ENCODE measurements at regions not wholly inside any gene's neighbourhood (a gene's known extent, or its start where the extent isn't known, plus 50 kb on each side); places are given as distances from the start of the nearest gene placed in this dataset.

DNA sequence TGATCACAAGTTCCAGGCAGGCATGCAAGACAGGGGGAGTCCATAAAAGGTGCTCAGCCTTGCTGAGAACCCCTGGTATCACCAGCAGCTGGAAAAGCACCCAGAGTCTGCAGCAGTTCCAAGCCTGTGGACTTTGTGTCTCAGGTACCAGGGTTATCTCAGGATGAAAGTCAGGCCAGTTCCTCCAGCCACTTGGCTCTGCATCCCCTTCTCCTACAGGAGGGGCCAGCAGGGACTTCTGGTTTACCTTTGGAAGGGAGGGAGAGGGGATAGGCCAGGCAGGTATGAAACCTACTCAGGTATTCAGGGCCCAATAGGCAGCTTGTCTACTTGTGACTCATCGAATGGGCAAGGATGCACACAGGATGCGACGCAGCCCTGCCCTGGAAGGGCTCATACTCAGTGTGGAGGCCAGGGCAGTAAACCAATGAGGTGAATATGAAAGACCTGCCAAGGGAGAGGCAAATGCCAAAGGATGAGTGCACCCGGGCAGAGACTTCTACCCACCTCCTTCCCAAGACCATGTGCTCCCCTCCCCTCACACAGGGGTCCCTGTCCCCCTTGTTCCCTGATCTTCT, 148.2 kb downstream of the SLC38A6 start:
- DNase-seq: no peak

DNA sequence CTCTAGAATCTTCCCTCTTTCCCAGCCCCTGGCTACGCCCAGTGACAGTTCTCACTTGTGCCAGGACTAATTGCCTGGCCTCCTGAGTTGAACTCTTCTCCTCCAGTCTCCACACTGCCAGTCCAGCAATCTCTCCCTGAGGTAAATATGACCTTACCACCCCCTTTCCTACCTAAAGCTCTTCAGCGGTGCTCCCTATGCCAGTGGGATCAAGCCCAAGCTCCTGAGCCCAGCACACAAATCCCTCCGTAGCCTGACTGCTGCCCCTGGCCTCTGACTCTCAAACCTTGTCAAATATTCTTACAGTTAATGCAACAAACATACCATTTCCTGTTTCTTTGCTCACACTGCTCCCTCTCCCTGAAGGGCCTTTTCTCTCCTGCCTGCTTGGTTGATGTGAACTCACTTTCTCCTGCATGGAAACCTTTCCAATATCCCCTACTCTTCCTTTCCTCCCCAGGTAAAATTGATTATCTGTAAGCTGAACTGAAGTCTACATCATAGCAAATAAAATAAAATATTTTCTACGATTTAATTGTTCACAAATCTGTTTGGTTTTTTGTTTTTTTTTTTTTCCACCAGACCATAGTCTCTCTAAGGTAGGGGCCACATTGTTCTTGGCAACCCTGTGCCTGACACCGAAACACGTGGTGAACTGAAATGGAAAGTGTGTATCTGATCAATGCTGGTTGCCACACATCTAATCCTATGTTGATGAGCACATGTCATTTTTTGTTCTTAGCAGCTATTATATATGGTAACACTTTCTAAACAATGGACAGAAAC, 147.5 kb downstream of the SLC38A6 start:
- DNase-seq: no peak

DNA sequence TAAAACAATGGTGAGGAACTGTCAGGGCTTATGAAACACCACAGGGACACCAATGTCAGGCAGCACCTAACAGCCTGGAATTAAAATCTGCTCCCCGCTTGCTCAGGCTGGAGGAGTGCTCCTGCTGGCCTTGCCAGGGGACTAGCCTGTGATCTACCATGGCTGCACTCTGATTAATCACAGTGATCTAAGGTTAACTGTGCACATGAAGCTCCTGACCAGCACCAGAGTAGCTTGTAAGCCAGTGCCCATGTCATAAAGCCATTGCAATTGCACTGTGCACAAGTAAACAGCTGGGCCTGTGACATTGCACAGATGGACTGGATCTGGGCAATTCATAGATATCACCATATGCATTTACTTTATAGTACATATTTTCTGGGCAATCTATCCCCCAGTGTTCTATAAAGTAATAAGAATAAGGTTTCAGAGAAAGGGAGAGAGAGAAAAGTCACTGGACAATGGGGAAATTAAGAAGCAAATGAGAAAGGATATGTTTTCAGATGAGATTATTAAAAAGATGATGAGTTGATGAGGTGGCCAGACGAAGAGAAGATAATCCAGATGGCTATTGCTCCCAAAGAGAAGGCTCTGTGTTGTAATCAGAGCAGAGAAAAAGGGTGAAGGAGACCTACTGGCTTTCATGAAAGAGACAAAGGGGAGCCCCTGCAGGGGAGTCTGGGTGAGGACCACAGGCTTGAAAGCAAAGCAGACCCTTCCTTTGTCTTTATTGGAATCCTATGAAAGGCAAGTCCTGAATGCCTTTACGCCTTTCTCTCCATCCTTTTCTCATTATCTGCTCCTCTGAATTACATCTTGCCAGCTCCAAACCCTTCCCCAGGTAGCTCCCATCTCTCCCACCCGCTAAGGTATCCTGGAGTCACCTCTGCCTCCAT, 145.8 kb downstream of the SLC38A6 start:
- no peak for DNase-seq

DNA sequence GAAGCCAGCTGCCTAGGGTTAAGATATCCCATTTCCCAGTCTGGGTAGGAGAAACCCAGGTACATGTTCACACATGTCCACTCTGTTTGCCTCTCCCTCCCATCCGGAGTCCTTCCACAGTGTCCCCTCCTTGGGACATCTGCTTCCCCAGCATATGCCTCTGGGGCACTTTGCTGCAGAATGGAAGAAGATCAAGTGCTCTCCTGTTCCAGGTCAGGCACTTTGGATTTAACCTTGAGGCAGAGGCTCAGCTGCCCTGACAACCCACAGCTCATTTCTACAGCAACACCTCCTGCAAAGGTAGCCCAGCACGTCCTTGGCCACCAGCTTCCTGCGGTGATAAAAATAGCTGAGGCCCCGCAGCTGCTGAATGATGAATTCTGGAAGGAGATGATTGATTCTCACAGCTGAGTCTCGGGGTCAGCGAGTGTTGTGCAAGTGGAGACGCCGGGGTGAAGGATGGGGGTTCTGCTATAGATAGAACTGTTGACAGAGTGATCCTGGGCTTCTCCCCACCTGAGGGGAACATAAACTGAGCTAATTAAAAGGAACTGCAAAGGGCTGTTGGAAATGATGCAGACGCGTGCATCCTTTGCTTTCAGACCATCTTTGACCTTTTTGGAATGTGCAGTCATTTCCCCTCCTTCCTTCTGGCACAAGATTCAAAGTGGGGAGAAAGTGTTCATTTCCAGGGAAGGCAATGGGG, 145.0 kb downstream of the SLC38A6 start:
- DNase-seq: no peak

DNA sequence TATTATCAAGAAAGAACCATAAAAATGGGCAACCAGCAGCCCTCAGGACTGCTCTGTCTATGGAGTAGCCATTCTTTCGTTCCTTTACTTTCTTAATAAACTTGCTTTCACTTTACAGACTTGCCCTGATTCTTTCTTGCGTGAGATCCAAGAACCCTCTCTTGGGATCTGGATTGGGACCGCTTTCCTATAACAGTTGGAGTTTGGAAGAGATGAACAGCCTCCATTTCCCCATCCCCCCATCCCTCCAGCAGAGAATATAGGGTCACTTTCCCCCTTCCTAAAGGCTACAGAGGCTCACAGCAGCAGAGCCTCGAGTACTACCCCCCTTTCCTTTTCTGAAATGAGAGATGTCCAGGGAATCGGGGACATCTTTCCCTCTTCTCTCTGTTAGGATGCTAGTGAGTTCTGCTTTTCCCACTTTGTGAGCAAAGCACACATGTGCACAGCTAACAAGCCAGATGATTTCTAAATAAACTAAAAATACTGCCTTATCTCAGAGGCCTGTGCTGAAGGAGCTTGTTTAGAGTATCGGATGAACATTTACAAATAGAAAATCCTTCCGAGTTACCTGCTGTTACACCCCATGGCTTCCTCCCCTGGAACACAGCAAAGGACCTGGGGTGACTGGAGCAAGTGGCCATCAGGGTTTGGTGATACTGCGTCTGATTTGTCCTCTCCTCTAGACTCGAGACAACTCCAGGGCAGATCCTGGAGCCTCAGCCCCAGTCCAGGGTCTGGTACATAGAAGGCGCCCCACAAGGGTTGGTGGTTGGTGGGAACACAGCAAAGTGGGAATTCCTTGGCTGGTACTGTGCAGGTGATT, 144.2 kb downstream of the SLC38A6 start:
- DNase-seq: no peak

DNA sequence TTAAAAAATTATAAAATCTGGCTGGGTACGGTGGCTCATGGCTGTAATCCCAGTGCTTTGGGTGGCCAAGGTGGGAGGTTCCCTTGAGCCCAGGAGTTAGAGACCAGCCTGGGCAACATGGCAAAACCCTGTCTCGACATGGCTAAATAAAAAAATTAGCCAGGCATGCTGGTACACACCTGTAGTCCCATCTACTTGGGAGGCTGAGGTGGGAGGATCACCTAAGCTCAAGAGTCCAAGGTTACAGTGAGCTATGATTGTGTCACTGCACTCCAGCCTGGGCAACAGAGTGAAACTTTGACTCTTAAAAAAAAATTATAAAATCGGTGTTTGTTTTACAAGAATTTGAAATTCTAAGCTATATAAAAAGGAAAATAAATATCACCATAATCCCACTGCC, 141.8 kb downstream of the SLC38A6 start:
- no peak for DNase-seq

DNA sequence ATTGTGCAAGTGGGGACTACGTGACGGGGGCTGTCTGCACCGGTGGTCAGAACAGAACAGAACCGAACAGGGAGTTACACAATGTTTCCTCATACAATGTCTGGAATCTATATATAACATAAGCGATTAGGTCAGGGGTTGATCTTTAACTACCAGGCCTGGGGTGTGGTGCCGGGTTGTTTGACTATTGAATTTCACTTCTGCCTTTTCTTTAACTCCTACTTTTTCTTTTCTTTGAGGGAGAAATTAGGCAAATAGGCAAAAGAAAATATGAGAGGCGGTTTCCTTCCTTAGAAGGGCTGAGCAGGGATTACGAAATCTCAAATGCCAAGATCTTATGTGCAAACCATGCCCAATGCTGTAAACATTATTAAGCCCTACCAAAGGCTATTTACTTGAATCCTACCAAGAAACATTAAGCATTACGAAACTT, 140.3 kb downstream of the SLC38A6 start:
- DNase-seq: no peak

DNA sequence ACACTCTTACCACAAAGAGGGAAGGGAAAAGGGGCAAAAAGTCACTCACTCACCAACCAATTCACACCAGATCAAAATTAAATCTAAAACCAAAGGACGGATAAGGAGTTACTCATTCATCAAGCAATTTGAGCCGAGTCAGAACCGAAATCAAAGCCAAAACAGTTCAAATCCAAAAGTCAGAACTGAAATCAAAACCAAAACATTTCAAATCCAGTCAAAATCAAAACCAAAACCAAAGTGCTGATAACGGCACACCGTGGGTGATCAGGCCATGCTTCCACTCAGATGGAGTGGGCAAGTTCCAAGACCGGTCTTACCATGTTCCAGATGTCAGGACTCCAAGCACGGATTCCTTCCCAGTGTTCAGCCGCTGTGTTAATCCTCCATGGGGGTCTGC, 139.5 kb downstream of the SLC38A6 start:
- DNase-seq: no peak

DNA sequence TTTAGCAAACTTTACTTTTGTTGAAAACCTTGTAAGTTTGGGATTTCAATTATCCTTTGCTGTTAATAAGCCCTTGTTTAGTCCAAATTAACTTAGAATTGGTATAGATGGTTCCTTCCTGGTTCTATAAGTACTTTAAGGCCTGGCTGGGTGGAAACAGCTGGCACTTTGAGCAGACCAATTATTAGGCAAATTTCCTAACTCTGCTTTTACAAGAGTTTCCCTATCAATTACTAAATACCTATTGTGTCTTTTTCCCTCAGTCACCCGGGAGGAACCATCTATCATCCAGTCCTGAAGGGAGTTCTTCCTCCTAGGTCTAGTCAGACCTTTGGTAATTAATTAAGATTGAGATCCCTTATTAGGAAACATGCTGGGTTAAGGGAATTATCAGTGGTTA, 138.0 kb downstream of the SLC38A6 start:
- no peak for DNase-seq

DNA sequence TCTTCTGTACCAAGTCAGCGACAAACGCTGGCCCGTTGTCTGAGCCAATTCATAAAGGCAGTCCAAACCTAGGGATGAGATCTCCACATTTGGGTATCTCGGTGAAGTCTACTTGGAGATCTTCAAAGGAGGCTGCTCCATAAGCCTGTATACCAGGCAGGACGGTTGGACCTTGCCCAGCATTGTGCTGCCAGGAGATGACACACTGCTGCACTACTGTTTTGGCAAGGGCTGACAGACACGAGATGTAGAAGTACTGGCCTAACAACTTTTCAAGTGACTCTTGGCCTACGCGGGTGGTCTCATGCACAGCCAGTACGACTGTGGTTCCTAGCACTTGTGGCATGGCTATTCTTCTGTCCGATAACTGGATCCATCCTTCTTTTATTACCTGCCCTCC, 135.3 kb downstream of the SLC38A6 start:
- no peak for DNase-seq

DNA sequence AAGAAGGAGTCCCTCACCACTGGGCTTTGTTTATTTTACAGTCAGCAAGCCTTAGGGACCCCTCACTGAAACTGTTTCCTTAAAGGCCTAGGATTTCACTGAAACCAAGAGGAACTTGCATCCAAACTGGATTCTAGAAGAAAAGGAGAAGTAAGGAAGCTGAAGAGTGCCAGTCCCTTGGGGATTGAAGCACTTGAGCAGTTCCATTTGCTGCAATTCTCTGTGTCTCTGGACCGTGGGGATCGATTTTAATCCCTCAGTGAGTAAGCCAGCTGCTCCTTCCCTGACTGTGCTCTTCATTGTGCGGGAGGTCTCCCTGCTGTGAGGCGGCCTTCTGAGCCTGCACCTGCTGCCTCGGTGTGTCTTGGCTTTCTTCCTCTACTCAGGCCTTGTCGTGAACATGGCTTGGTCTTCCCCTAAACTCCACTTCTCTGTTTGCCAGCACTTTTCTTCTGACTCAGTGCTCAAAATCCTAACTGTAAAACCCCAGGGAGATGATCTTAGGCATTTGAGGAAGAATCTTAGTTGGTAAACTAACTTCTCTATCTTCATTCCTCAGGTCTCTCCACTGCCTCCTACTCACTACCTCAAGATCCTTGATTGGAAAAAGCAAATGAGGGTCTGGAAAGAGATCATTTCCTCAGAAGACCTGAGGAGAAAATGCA, 132.6 kb downstream of the SLC38A6 start:
- DNase-seq: no peak

DNA sequence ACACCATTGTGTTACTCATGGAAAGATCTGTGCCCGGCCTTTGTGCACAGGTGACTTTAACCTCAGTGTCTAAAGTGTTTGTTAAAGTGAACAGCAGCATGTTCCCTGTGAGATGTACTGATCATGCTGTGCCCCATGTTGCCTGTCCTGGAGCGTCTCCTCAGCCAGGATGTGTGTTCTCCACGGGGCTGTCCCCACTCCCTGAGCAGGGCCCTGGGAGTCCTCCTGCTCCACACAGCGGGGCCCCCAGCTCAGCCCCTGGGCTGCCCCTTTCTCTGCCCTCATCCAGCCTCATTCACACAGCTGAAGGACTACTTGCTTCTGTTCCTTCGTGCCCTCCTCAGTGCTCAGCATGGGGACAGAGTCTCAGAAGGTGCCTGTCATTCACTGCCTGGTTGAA, 131.5 kb downstream of the SLC38A6 start:
- no peak for DNase-seq

DNA sequence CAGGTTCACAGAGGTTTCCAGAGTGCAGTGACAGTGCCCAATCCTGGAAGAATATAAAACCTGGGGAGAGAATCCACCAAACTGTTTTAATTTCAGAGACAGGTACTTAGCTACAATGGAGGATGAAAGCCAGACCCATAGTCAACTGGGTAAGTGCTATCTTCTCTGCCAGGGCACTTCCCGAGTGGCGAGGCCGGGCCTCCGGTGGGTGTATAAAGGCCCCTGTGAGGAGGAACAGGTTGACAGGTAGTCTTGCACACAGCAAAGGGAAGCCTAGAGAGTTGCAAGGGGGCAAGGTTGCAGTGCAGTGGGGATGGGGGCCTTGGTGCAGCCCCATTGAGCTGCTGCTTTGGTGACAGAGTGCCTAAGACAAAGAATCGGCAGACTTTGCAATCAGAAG, 130.7 kb downstream of the SLC38A6 start:
- DNase-seq: no peak

DNA sequence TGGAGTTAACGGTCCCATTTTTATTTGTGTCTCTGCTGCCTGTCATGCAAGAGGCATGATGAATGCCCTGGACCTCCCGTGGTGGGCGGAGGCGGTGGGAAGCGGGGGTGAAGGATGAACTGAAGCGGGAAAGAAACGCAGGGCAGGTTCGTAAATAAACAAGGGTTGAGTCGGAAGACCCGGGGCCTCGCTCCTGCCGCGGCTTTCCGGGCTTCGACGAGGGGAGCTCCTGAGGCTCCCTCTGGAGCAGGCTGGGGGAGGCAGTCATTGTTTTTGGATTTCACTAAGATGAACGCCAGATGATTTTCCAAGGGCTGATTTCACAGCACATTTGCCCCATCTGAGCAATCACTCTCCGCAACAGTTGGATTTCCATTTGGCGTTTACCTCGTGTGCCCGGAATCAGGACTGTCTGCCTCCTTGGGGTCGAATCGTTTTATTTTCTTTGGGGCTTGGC, 130.2 kb downstream of the SLC38A6 start:
- no peak for DNase-seq

DNA sequence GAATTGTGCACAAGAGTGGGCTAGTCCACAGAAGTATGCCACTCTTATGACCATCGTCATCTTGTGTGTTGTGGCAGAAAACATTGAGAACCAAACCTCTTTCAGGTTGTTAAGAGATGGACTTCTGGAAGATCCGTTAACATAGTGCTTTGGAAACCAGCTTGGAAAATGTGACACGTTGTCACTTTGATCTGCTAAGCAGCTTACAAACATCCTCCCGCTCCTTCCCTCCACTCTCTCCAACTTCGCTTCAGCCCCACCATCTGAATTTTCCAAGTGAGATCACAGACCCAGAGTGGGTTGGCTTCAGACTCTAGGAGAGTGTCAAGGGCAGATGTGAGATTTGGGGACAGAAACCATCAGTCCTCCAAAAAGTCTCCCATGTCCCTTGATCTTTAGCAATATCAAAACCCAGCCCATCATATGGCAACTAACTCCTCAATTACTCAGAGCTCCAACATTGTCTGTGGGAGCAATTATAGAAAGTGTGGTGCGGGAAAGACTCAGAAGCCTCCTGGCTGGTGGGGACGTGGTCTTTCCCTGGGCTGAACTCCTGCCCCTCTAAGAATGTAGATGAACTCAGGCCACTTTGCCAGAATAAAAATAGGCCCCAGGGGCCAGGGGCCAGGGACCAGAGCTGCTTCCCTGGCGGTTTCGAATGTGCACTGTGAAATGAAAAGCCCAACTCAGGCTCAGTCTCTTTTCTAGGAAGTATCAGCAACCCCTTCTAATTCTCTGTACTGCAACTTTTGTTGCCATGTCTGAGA, 129.5 kb downstream of the SLC38A6 start:
- no peak for DNase-seq

DNA sequence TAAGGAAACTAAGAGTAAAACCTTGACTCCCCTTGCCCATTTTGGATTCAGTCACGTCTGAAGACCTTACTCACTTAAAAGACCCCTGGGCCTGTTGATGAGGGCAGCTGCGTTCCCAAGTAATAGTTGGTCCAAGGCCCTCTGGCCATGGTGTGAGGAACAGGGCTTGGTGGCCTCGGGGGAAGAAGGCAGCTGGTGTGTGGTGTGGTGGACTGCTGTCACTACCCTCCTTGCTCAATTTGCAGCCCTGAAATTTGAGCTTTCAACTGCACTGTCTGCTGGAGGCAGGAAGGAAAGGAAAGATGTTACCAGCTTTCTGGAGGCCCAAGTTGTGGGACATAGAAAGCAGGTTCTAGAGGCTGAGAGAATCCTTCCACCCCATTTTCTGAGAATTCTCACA, 128.2 kb downstream of the SLC38A6 start:
- no peak for DNase-seq

DNA sequence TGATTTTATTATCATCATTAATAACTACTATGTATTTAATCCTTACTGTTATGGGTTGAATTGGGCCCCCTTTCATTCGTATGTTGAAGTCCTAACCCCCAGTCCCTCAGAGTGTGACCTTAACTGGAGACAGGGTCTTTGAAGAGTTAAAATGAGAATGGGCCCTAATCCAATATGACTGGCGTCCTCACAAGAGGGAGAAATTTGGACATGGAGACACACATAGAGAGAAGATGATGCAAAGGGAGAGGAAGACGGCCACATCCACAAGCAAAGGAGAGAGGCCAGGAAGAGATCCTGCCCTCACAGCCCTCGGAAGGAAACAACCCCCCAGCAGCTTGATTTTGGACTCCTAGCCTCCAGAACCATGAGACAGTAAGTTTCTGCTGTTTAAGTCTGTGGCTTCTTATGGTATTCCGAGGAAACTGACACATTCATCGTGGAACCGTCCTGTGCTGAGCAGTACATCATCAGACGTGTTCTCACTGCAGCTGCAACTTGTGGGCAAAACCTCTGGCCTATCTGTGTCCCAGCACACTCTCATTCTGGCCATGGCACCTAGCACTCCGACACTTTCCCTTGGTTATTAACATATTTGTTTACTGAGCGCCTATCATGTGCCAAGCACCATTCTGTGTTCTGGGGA, 127.6 kb downstream of the SLC38A6 start:
- no peak for DNase-seq

DNA sequence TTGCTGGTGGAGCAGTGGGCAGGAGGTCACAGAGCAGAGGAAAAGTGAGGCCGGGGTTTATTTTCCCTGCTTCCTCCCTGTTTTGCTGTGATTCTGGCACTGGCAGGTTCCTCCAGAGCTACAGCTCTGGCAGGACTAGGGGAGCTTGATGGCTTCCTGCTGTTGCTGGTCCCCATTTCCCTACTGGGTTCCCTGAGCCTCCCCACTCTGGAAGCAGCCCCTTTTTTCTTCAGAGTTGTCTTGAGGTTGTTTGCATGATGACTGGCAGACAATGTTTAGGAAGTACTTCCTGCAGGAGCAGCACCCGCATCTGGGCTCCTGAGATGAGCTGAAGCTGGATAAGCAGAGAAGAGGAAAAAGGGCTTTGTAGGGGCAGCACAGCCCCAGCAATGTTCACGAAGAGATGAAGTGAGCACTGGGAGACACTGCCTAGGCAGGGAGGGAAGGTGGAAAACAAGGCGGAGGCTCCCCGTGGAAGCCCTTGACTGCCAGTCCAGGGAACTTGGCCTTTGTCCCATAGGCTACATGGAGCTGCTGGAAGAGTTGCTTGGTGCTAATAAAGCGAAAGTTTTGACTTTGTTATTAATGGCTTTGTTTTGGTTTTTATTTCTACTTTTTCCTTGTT, 126.9 kb downstream of the SLC38A6 start:
- no peak for DNase-seq

DNA sequence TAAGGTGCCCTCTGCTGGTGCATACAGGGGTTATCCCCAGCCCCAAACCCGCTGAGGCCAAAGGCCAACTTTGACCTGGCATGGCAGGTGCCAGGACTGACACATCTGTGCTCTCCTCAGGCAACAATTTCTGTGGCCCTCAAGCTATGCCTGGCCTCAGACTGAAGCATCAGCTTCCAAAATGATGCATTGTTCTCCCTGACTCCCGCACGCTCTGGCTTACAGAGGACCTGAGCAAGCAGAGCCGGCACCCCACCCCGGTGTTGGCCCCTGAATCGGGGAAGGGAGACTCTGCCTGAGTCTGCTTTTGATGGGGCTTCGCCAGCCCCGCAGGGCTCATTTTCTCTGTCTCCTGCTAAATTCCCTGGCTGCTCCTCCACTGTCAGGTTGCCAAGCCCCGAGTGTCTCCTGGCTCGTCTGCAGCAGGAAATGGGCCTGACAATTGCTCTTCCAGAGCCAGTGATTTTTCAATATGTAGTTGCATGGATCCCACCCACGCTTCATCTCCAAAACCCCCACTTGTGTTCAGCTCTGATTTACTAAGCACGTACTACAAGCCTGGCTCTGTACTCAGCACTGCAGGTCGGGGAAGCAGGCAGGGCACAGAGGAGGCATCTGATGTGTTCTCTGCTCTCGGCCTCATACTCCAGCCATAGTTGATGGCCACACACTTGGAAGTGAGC, 126.1 kb downstream of the SLC38A6 start:
- no peak for DNase-seq
